HFFc6 (cell line): ENCODE measurements at regions not wholly inside any gene's neighbourhood (a gene's known extent, or its start where the extent isn't known, plus 50 kb on each side); places are given as distances from the start of the nearest gene placed in this dataset.
"Not testable (repeated sequence)": the region's sequence is repeated elsewhere in the genome, so short reads cannot be mapped to it uniquely, and the experiment has no call there.

Experiments
- DNase-seq: peaks from one replicate; pipeline ENCODE4 v3.0.0-alpha.2; 2018
- H3K27ac Mint-ChIP-seq: 2 replicates; pipeline ENCODE4 v1.8.0; 2020; ENCODE audit warnings: mild to moderate bottlenecking, mixed read lengths
- H3K27me3 Mint-ChIP-seq: 2 replicates; pipeline ENCODE4 v1.8.0; 2021; ENCODE audit warnings: mild to moderate bottlenecking, moderate library complexity, mixed read lengths; ENCODE audit not compliant: insufficient read depth
- H3K36me3 Mint-ChIP-seq: 2 replicates; pipeline ENCODE4 v1.8.0; 2021; ENCODE audit warnings: low read depth, mixed read lengths
- H3K4me1 Mint-ChIP-seq: 2 replicates; pipeline ENCODE4 v1.8.0; 2020; ENCODE audit warnings: low read depth, mixed read lengths
- H3K4me3 Mint-ChIP-seq: 2 replicates; pipeline ENCODE4 v1.8.0; 2020; ENCODE audit warnings: mild to moderate bottlenecking, moderate library complexity, mixed read lengths
- H3K9me3 Mint-ChIP-seq: 2 replicates; pipeline ENCODE4 v1.8.0; 2020; ENCODE audit warnings: mild to moderate bottlenecking, mixed read lengths
- CTCF ChIP-seq: fragments of 200-600 bp; sonication (generic); IDR thresholded peaks from 2 replicates; pipeline ENCODE4 v1.5.0; 2021; ENCODE audit warnings: antibody characterized with exemption, mild to moderate bottlenecking

DNA sequence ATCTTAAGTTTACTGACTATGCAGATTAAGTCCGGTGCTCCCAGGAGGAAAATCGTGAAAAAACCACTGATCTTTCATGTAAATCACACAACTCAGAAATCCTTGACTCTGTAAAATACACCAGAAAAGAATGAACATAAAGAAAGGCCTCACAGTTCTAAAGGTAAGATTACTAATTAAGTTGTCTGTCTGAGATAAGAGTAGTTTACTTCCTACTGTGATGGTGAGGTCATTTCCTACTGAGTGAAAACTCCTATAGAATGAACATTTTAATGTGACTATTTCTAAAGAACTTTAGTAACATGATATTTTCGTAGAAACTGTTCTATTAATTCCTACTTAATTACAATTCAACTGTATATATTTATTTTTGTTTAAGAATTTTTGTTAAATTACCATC, 774.4 kb upstream of the CHORDC1 start:
- no peak for DNase-seq
- TF ChIP-seq CTCF = no peak
- H3K36me3 Mint-ChIP-seq = no peaks in the 10 kb centered on the region
- no peak overlapping the region for H3K27ac Mint-ChIP-seq
- H3K27me3 Mint-ChIP-seq = no peaks in the 10 kb centered on the region
- no peaks in the 10 kb centered on the region for H3K4me1 Mint-ChIP-seq
- H3K9me3 Mint-ChIP-seq = peaks cover 34% of the 10 kb centered on the region
- H3K4me3 Mint-ChIP-seq = no peak overlapping the region

DNA sequence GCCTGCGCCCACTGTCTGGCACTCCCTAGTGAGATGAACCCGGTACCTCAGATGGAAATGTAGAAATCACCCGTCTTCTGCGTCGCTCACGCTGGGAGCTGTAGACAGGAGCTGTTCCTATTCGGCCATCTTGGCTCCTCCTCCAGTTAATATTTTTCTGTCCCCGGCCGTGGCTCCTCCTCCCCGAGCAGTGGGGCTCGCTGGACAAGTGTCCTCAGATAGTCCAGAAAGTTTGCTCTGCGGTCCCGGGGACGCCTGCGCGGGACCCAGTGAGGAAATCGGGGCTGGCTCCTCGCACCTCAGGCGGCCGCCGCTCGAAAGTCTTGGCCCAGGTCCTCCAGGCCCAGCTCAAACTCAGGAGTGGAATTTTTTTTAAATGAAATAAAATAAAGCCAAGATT, 749.3 kb upstream of the CHORDC1 start:
- not testable (repeated sequence) for H3K27ac Mint-ChIP-seq, H3K36me3 Mint-ChIP-seq, DNase-seq, H3K4me3 Mint-ChIP-seq, H3K27me3 Mint-ChIP-seq, H3K4me1 Mint-ChIP-seq
- peaks cover 31% of the 10 kb centered on the region for H3K9me3 Mint-ChIP-seq

DNA sequence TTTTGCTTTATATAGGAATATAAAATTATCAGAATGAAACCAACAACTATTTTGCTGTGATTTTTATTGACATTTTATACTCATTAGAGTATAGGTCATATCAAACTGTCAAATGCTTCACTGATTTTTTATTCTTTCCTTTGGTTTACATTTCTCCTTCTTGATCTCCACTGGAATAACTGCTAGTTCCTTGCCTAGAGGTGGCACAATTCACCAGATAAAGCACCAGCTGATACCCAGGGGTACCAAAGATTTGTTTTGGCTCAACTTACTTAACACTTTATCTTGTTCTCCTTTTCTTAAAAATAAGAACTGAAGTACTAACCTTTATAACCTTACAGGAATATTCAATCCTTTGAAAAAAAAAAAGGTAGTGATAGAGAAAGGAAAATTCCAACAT, 725.1 kb upstream of the CHORDC1 start:
- Mint-ChIP-seq H3K36me3 (no peaks in the 10 kb centered on the region; the same call in 1 of the 2 replicates), H3K4me1 (no peaks in the 10 kb centered on the region), H3K27ac (no peak overlapping the region), H3K4me3 (no peak overlapping the region), H3K9me3 (peaks cover 27% of the 10 kb centered on the region), H3K27me3 (no peaks in the 10 kb centered on the region)
- no peak for TF ChIP-seq CTCF
- DNase-seq = no peak

GRCh38 chr11:90930252-90930651, 707.4 kb upstream of the CHORDC1 start:
- no peak overlapping the region for H3K4me3 Mint-ChIP-seq
- H3K27ac Mint-ChIP-seq = no peak overlapping the region
- H3K4me1 Mint-ChIP-seq = no peaks in the 10 kb centered on the region
- no peak for TF ChIP-seq CTCF
- DNase-seq = no peak
- H3K36me3 Mint-ChIP-seq = no peaks in the 10 kb centered on the region
- peaks cover 37% of the 10 kb centered on the region for H3K9me3 Mint-ChIP-seq
- no peaks in the 10 kb centered on the region for H3K27me3 Mint-ChIP-seq

- Mint-ChIP-seq H3K4me1 (no peaks in the 10 kb centered on the region), H3K4me3 (no peak overlapping the region), H3K9me3 (peaks cover 22% of the 10 kb centered on the region), H3K27ac (no peak overlapping the region), H3K27me3 (no peaks in the 10 kb centered on the region), H3K36me3 (no peaks in the 10 kb centered on the region)
- TF ChIP-seq CTCF = no peak
- DNase-seq = no peak
These were observed 696.5 kb upstream of the CHORDC1 start for GRCh38 chr11:90919332-90919731.

DNA sequence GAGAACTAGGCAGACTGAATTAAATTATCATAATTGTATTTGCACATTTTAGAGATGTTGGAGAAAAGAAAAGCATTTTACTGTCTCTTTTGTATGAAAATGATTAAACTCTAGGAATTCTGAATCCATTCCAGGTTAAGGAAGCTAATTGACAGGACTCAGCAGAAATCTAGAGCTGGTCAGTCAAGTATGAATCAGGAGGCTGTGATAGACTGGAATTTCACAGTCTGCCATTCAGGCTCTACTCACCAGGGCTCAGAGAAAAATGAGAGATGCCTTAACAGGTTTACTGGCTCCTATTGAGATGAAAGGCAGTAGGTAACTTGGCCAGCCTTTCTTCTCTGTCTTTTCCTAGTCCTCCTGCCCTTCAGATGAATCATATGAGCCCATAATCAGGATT, 693.9 kb upstream of the CHORDC1 start:
- no peak for TF ChIP-seq CTCF
- no peaks in the 10 kb centered on the region for H3K4me1 Mint-ChIP-seq
- no peak overlapping the region for H3K4me3 Mint-ChIP-seq
- no peak overlapping the region for H3K27ac Mint-ChIP-seq
- DNase-seq = no peak
- H3K9me3 Mint-ChIP-seq = peaks cover 27% of the 10 kb centered on the region
- H3K27me3 Mint-ChIP-seq = no peaks in the 10 kb centered on the region
- no peaks in the 10 kb centered on the region for H3K36me3 Mint-ChIP-seq
